Hepatocyte (in vitro differentiated cells): ENCODE measurements at regions not wholly inside any gene's neighbourhood (a gene's known extent, or its start where the extent isn't known, plus 50 kb on each side); places are given as distances from the start of the nearest gene placed in this dataset.

Experiments used
- DNase-seq: peaks from one replicate; pipeline ENCODE4 v3.0.0-alpha.2; 2016; ENCODE audit warnings: low spot score
- H2AFZ ChIP-seq: fragments of 200-600 bp; sonication (generic); 2 replicates; pipeline ENCODE4 v1.6.0; 2016; ENCODE audit warnings: antibody characterized with exemption, mild to moderate bottlenecking
- H3K27ac ChIP-seq: fragments of 200-600 bp; sonication (generic); 2 replicates; pipeline ENCODE4 v1.5.1; 2016; ENCODE audit warnings: mild to moderate bottlenecking
- H3K27me3 ChIP-seq: fragments of 200-600 bp; sonication (generic); 2 replicates; pipeline ENCODE4 v1.6.1; 2016
- H3K36me3 ChIP-seq: fragments of 200-600 bp; sonication (generic); replicated peaks from 2 replicates; pipeline ENCODE4 v1.5.1; 2016; ENCODE audit warnings: low read depth; ENCODE audit not compliant: insufficient read depth
- H3K4me1 ChIP-seq: fragments of 200-600 bp; sonication (generic); 2 replicates; pipeline ENCODE4 v1.5.1; 2016; ENCODE audit warnings: mild to moderate bottlenecking, moderate library complexity; ENCODE audit not compliant: insufficient read depth
- H3K4me2 ChIP-seq: fragments of 200-600 bp; sonication (generic); 2 replicates; pipeline ENCODE4 v1.6.0; 2016
- H3K4me3 ChIP-seq: fragments of 200-600 bp; sonication (generic); 2 replicates; pipeline ENCODE4 v1.5.1; 2016; ENCODE audit warnings: mild to moderate bottlenecking
- H3K79me2 ChIP-seq: fragments of 200-600 bp; sonication (generic); 2 replicates; pipeline ENCODE4 v1.6.0; 2017; ENCODE audit warnings: mild to moderate bottlenecking
- H3K9me2 ChIP-seq: fragments of 200-600 bp; sonication (generic); replicated peaks from 2 replicates; pipeline ENCODE4 v1.6.0; 2017; ENCODE audit warnings: mild to moderate bottlenecking; ENCODE audit not compliant: insufficient read depth
- H3K9me3 ChIP-seq: fragments of 200-600 bp; sonication (generic); 2 replicates; pipeline ENCODE4 v1.5.1; 2016; ENCODE audit warnings: low read depth, mild to moderate bottlenecking
- H4K20me1 ChIP-seq: fragments of 200-600 bp; sonication (generic); 2 replicates; pipeline ENCODE4 v1.6.0; 2016; ENCODE audit warnings: mild to moderate bottlenecking; ENCODE audit not compliant: insufficient read depth, poor library complexity, severe bottlenecking
- CTCF ChIP-seq: fragments of 200-600 bp; sonication (generic); IDR thresholded peaks from 2 replicates; pipeline ENCODE4 v1.5.1; 2016; ENCODE audit warnings: antibody characterized with exemption, mild to moderate bottlenecking; ENCODE audit not compliant: poor library complexity
- EZH2 ChIP-seq: fragments of 200-600 bp; sonication (generic); IDR thresholded peaks from 2 replicates; pipeline ENCODE4 v1.6.1; 2016; ENCODE audit warnings: antibody characterized with exemption, mild to moderate bottlenecking, borderline replicate concordance
- EZH2phosphoT487 ChIP-seq: fragments of 200-600 bp; sonication (generic); IDR thresholded peaks from one replicate; pipeline ENCODE4 v1.6.1; 2018; ENCODE audit warnings: antibody characterized with exemption, mild to moderate bottlenecking, low read depth, moderate library complexity; ENCODE audit not compliant: unreplicated experiment, severe bottlenecking
- WGBS: methylation state at CpG from one replicate; pipeline ENCODE4 v1.1.6; 2016; ENCODE audit warnings: low lambda C conversion rate; ENCODE audit errors: missing lambda C conversion rate; 5-methylcytosine and 5-hydroxymethylcytosine counted together

GRCh38 chr17:27240086-27240801 is 53.7 kb upstream of the WSB1 start:
- Histone ChIP-seq H3K9me2 (no peaks in the 10 kb centered on the region), H3K27me3 (no peaks in the 10 kb centered on the region), H2AFZ (no peak overlapping the region), H3K4me2 (peak overlapping the region; percentile 25), H3K79me2 (no peaks in the 10 kb centered on the region), H3K4me1 (peaks cover 9% of the 10 kb centered on the region), H3K9me3 (no peaks in the 10 kb centered on the region), H3K27ac (peak overlapping the region; percentile 62), H3K4me3 (no peak overlapping the region), H4K20me1 (no peaks in the 10 kb centered on the region), H3K36me3 (no peaks in the 10 kb centered on the region)
- WGBS, result 72% methylated on average over 10 of the region's 10 CpGs
- TF ChIP-seq EZH2, result no peak
- TF ChIP-seq EZH2phosphoT487, result no peak
- no peak for TF ChIP-seq CTCF
- no peak for DNase-seq

- Histone ChIP-seq H3K4me2 (peak overlapping the region; percentile 25), H3K79me2 (no peaks in the 10 kb centered on the region), H4K20me1 (no peaks in the 10 kb centered on the region), H3K4me3 (no peak overlapping the region), H3K36me3 (no peaks in the 10 kb centered on the region), H3K9me3 (no peaks in the 10 kb centered on the region), H3K27me3 (no peaks in the 10 kb centered on the region), H3K4me1 (peaks cover 13% of the 10 kb centered on the region), H3K27ac (peak overlapping the region; percentile 62), H3K9me2 (no peaks in the 10 kb centered on the region), H2AFZ (no peak overlapping the region)
- 68% methylated on average over 5 of the region's 5 CpGs for WGBS
- no peak for DNase-seq
- TF ChIP-seq EZH2phosphoT487 (no peak), EZH2 (no peak), CTCF (no peak)
Measured at GRCh38 chr17:27240802-27241155, 53.1 kb upstream of the WSB1 start.

GRCh38 chr17:27241346-27241946 is 52.5 kb upstream of the WSB1 start:
- Histone ChIP-seq H3K4me2 (peak overlapping the region; percentile 56), H3K4me3 (no peak overlapping the region), H3K36me3 (no peaks in the 10 kb centered on the region), H3K27ac (peak overlapping the region; percentile 71), H3K9me3 (no peaks in the 10 kb centered on the region), H4K20me1 (no peaks in the 10 kb centered on the region), H3K27me3 (no peaks in the 10 kb centered on the region), H2AFZ (no peak overlapping the region), H3K4me1 (peaks cover 15% of the 10 kb centered on the region), H3K9me2 (no peaks in the 10 kb centered on the region), H3K79me2 (no peaks in the 10 kb centered on the region)
- peak; percentile 71 for DNase-seq
- WGBS, result 33% methylated on average over 5 of the region's 5 CpGs
- TF ChIP-seq CTCF (no peak), EZH2 (no peak), EZH2phosphoT487 (no peak)
